Body of pancreas (tissue), 4 donors: ENCODE measurements at regions not wholly inside any gene's neighbourhood (a gene's known extent, or its start where the extent isn't known, plus 50 kb on each side); places are given as distances from the start of the nearest gene placed in this dataset.

Source experiments
- ATAC-seq: fragments of 150-250 bp; one replicate; pipeline ENCODE4 v1.9.1; 2016
- DNase-seq, 4 donors: peaks; one replicate each; pipeline ENCODE4 v3.0.0-alpha.2; 2019
- H3K27ac ChIP-seq, 4 donors: fragments of 200-600 bp; sonication (generic); 1 replicate in 3 of 4; 2 replicates in 1 of 4; pipeline versions ENCODE4 v1.5.1 to v1.6.1; 2016 to 2019; ENCODE audit warnings: mild to moderate bottlenecking in 1 of 4, mixed read lengths in 1 of 4, moderate library complexity in 1 of 4
- H3K27me3 ChIP-seq, 2 donors: fragments of 200-600 bp; sonication (generic); one replicate each; pipeline ENCODE4 v1.6.0; 2016; ENCODE audit warnings: mild to moderate bottlenecking in 1 of 2
- H3K36me3 ChIP-seq, 2 donors: fragments of 200-600 bp; sonication (generic); replicated peaks in 1 of 2; 2 replicates each; pipeline ENCODE4 v1.5.1; 2016; ENCODE audit warnings: low read depth in 2 of 2; ENCODE audit not compliant: insufficient read depth in 1 of 2
- H3K4me1 ChIP-seq: fragments of 200-600 bp; sonication (generic); one replicate; pipeline ENCODE4 v1.6.0; 2016
- H3K4me3 ChIP-seq, 2 donors: fragments of 200-600 bp; sonication (generic); 1 replicate in 1 of 2; 2 replicates in 1 of 2; pipeline ENCODE4 v1.5.1; 2016 to 2019
- H3K9me3 ChIP-seq, 3 donors: fragments of 200-600 bp; sonication (generic); 1 replicate in 2 of 3; 2 replicates in 1 of 3; pipeline ENCODE4 v1.5.1; 2016
- POLR2A ChIP-seq, 3 donors: fragments of 450-650 bp; IDR thresholded peaks; one replicate each; pipeline ENCODE4 v1.6.1; 2016; ENCODE audit warnings: antibody characterized with exemption in 3 of 3, mild to moderate bottlenecking in 2 of 3
- WGBS, 2 donors: methylation state at CpG; one replicate each; pipeline ENCODE4 v1.1.5; 2017; 5-methylcytosine and 5-hydroxymethylcytosine counted together
- intact Hi-C: fragments of 100-400 bp; cut with DNase I; formaldehyde crosslinking; loops from one replicate; pipeline ENCODE4 v1.15.1; 2023
- TF ChIP-seq, protein P1 (sequence below), 7 experiments: fragments of 450-650 bp in 4 of 7; fragments of 200-600 bp in 3 of 7; sonication (generic) in 3 of 7; IDR thresholded peaks; one replicate each; pipeline ENCODE4 v1.5.1; 2016 to 2019; ENCODE audit warnings: antibody characterized with exemption in 7 of 7

DNA sequence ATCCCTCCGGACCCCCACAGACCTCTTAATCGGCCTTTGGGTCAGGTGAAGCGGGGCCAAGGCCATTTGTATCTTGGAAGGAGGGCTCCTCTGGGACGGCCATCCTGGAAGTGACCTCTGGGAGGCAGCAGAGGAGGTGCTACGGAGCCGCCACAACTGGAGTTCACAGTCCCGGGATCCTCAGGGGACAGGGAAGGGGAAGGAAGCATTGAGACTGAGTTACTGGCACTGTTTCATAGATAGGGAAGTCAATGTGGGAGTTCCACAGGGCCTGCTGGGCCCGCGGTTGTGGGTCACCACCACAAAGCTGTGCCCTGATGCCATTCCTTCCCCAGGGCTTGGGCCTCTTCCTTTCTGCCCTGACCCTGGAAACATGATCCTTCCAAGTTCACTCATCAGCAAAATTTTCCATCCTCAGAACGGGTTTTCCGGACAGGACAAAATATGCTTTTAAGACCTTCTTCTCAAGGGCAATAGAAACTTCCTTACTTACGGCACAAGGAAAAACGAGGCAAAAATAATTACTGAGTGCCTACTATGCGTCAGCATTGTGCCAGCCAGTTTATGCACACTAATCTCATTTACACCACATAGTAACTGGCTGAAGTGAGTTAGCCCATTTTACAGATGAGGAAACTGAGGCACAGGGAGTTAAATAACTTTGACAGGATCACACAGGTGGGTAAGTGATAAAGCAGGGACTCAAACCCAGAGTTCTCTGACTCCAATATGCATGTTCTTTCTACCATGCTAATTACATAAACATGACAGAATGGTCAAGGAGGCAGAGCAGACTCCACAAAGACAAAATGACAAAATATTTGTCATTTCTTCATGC lies 143.8 kb downstream of the UNC5CL start:
- peak; percentile 68 to 76 (median 72) for DNase-seq
- Histone ChIP-seq H3K36me3 (no peaks in the 10 kb centered on the region), H3K9me3 (no peaks in the 10 kb centered on the region), H3K4me3 (no peak overlapping the region), H3K27ac (peak overlapping the region in 2 of 4 donors; percentile 5 to 27), H3K4me1 (peaks cover 43% of the 10 kb centered on the region), H3K27me3 (no peaks in the 10 kb centered on the region)
- WGBS, 2 donors, result 29 to 33% methylated on average over 12 to 14 of the region's 14 CpGs
- no peak for TF ChIP-seq POLR2A (IDR thresholded peaks at IDR 0.05)
- TF ChIP-seq, protein P1, sequence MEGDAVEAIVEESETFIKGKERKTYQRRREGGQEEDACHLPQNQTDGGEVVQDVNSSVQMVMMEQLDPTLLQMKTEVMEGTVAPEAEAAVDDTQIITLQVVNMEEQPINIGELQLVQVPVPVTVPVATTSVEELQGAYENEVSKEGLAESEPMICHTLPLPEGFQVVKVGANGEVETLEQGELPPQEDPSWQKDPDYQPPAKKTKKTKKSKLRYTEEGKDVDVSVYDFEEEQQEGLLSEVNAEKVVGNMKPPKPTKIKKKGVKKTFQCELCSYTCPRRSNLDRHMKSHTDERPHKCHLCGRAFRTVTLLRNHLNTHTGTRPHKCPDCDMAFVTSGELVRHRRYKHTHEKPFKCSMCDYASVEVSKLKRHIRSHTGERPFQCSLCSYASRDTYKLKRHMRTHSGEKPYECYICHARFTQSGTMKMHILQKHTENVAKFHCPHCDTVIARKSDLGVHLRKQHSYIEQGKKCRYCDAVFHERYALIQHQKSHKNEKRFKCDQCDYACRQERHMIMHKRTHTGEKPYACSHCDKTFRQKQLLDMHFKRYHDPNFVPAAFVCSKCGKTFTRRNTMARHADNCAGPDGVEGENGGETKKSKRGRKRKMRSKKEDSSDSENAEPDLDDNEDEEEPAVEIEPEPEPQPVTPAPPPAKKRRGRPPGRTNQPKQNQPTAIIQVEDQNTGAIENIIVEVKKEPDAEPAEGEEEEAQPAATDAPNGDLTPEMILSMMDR (IDR thresholded peaks at IDR 0.05), result peak; percentile 46 to 80 (median 73)
- ATAC-seq, result peak; percentile 84
- intact Hi-C loops, result loop anchor here (5.0 kb wide), 1 partner anchor 127 kb away; no protein-coding TSS in a partner anchor

DNA sequence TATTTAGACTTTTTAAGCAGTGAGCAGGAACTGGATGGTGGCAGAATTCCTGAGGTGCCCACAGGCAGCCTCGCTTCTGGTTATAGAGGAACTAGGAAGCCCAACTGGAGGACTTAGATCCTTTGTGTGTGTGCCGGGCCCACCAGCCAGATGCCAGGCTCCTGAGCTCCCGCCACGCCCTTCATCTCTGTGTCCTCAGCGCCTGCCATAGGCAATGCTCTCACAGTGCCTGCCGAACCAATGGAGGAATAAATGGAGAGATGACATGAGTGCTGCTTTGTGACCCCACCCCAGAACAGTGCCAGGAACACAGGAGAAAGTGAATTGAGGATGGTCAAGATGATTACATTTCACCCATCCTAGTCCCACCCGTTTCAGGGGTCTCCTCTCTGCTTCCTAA lies 146.0 kb downstream of the UNC5CL start:
- DNase-seq (no peak), ATAC-seq (no peak)
- Histone ChIP-seq H3K4me1 (peaks cover 35% of the 10 kb centered on the region), H3K4me3 (no peak overlapping the region), H3K9me3 (no peaks in the 10 kb centered on the region), H3K27me3 (no peaks in the 10 kb centered on the region), H3K36me3 (no peaks in the 10 kb centered on the region), H3K27ac (no peak overlapping the region)
- TF ChIP-seq, protein P1 (IDR thresholded peaks at IDR 0.05), result no peak
- TF ChIP-seq POLR2A (IDR thresholded peaks at IDR 0.05), result no peak
- intact Hi-C loops, result loop anchor here (5.0 kb wide), 1 partner anchor 129 kb away; no protein-coding TSS in a partner anchor
- WGBS, 2 donors, result 88 to 89% methylated on average over 7 of the region's 7 CpGs

DNA sequence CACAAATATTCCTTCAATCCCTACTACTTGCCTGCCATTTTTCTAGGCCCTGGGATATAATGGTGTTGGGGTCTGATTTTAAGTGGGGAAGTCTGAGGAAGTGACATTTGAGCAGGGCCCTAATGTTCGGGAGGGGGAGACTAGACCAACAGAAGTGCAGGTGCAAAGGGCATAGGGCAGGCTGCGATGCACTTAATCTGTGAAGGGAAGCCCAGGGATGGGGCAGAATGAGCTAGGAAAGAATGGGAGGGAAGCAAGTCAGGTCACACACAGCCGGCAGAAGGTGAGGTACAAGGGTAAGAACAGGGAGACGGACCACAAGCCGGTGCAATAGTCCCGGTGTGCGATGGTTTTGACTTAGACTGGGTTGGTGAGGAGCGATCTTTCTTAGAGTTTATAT lies 146.8 kb downstream of the UNC5CL start:
- Histone ChIP-seq H3K4me1 (peaks cover 31% of the 10 kb centered on the region), H3K4me3 (no peak overlapping the region), H3K27me3 (no peaks in the 10 kb centered on the region), H3K9me3 (no peaks in the 10 kb centered on the region), H3K27ac (no peak overlapping the region), H3K36me3 (no peaks in the 10 kb centered on the region)
- ATAC-seq (no peak), DNase-seq (no peak)
- WGBS, 2 donors, result 94 to 97% methylated on average over 8 of the region's 8 CpGs
- TF ChIP-seq POLR2A (IDR thresholded peaks at IDR 0.05), result no peak
- TF ChIP-seq, protein P1 (IDR thresholded peaks at IDR 0.05), result no peak
- intact Hi-C loops, result loop anchor here (5.0 kb wide), 1 partner anchor 130 kb away; no protein-coding TSS in a partner anchor

DNA sequence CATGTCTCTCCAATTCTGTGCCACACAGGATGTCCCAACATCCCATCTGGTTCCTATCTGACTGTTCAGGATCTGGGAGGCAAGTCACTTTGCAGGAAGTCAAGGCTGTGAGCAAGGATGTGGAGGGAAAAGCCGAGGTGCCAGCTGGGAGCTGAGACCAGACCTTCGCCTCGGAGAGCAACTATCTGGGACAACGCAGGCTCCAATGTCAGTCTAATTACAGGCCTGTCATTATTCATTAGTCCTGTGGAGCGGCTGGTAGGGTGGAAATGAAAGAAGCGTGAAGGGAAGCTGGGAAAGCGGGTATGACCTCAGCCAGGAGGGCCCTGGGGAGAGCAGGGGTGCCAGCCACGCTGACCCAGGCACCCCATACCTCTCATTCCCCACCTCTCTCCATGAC lies 147.3 kb downstream of the UNC5CL start:
- Histone ChIP-seq H3K36me3 (no peaks in the 10 kb centered on the region), H3K4me1 (peaks cover 25% of the 10 kb centered on the region), H3K9me3 (no peaks in the 10 kb centered on the region), H3K27ac (no peak overlapping the region), H3K4me3 (no peak overlapping the region), H3K27me3 (no peaks in the 10 kb centered on the region)
- 88 to 91% methylated on average over 8 of the region's 8 CpGs for WGBS, 2 donors
- no peak for ATAC-seq
- DNase-seq, result no peak
- intact Hi-C loops, result loop anchor here (5.0 kb wide), 1 partner anchor 131 kb away; no protein-coding TSS in a partner anchor
- TF ChIP-seq POLR2A (IDR thresholded peaks at IDR 0.05), result no peak
- TF ChIP-seq, protein P1 (IDR thresholded peaks at IDR 0.05), result no peak
